ENCODE measurements at regions not wholly inside any gene's neighbourhood (a gene's known extent, or its start where the extent isn't known, plus 50 kb on each side); places are given as distances from the start of the nearest gene placed in this dataset.

DNA sequence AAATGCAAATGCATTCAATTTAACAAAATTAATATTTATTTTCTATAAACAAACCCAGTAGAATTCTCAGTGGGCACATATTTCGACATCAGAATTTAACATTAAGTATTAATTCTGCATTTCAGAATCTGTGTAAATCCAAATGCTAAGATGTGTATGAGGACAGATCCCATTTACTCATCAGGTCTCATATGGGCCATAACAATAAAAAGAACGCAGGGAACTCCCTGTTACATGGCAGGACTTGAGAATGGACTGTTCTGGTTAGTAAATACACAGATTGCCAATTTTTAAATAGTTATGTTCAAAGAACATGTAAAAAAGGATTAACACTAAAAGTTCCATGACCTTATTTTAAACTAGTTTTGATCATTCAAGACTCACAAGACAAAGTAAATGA, 104.0 kb downstream of the SLC30A10 start:
- H3K36me3 Mint-ChIP-seq (ENCODE audit: low read depth): no peaks in the 10 kb centered on the region
- ChIA-PET POLR2A (no interaction called here), CTCF (interaction anchor here (0.6 kb wide), 1 partner anchor 135 kb away, joined by 3 read pairs; no protein-coding TSS in a partner anchor)
- DNase-seq (no peak), ATAC-seq (no peak)
- H3K27me3 Mint-ChIP-seq: no peaks in the 10 kb centered on the region
- intact Hi-C loops (cut with DNase I, micrococcal nuclease): no loop called here
- no peaks in the 10 kb centered on the region for H3K4me1 Mint-ChIP-seq
- no peak overlapping the region for H3K27ac Mint-ChIP-seq
- no peak overlapping the region for H3K4me3 Mint-ChIP-seq
- no peaks in the 10 kb centered on the region for H3K9me3 Mint-ChIP-seq (ENCODE audit: low read depth)

DNA sequence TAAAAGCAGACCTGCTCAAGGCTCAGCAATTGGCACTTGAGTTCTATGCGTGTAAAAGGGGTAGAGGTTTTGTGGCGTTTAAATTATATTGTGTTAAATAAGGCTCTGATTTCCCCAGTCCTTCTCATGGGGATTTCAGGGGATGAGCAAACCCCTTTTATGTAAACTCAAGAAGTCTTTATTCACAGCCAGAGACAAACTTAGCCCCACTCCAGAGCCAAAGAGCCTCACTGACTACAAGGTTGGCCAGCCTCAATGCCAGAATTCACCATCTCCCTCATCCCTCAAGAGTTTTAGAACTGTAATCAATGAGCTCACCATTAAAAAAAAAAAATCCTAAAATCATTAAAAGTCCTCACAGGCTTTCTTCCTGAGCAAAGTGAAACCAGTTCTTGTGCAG, 107.8 kb downstream of the SLC30A10 start:
- H3K4me3 Mint-ChIP-seq: no peak overlapping the region
- ChIA-PET POLR2A (no interaction called here), CTCF (interaction anchor here (0.8 kb wide), 1 partner anchor 731 kb away, joined by 3 read pairs; no protein-coding TSS in a partner anchor)
- no peaks in the 10 kb centered on the region for H3K36me3 Mint-ChIP-seq (ENCODE audit: low read depth)
- ATAC-seq (no peak), DNase-seq (no peak)
- H3K27me3 Mint-ChIP-seq: no peaks in the 10 kb centered on the region
- H3K27ac Mint-ChIP-seq: no peak overlapping the region
- no peaks in the 10 kb centered on the region for H3K9me3 Mint-ChIP-seq (ENCODE audit: low read depth)
- no peaks in the 10 kb centered on the region for H3K4me1 Mint-ChIP-seq
- intact Hi-C loops (cut with DNase I, micrococcal nuclease): no loop called here

GRCh38 chr1:219817914-219818313, 110.4 kb downstream of the SLC30A10 start:
- POLR2A ChIA-PET: no interaction called here
- ATAC-seq (no peak), DNase-seq (no peak)
- Mint-ChIP-seq H3K4me3 (no peak overlapping the region), H3K36me3 (ENCODE audit: low read depth) (no peaks in the 10 kb centered on the region), H3K4me1 (no peaks in the 10 kb centered on the region), H3K27ac (no peak overlapping the region), H3K27me3 (peaks cover 7% of the 10 kb centered on the region), H3K9me3 (ENCODE audit: low read depth) (no peaks in the 10 kb centered on the region)
- CTCF ChIA-PET: interaction anchor here (1.0 kb wide), 1 partner anchor 32 kb away, joined by 3 read pairs; no protein-coding TSS in a partner anchor
- intact Hi-C loops (cut with DNase I, micrococcal nuclease): loop anchor here (10.0 kb wide), 2 partner anchors 153 to 613 kb away; no protein-coding TSS in a partner anchor

GRCh38 chr1:219813294-219813693, 115.1 kb downstream of the SLC30A10 start:
- ATAC-seq: no peak
- intact Hi-C loops (cut with DNase I, micrococcal nuclease): loop anchor here (5.0 to 10.0 kb wide), 3 partner anchors 148 to 1481 kb away; no protein-coding TSS in a partner anchor
- no peak for DNase-seq
- Mint-ChIP-seq H3K4me3 (no peak overlapping the region), H3K27me3 (peaks cover 9% of the 10 kb centered on the region), H3K27ac (no peak overlapping the region), H3K36me3 (ENCODE audit: low read depth) (no peaks in the 10 kb centered on the region), H3K9me3 (ENCODE audit: low read depth) (no peaks in the 10 kb centered on the region), H3K4me1 (no peaks in the 10 kb centered on the region)
- CTCF ChIA-PET: interaction anchor here (0.9 to 1.2 kb wide), 6 partner anchors 8 to 1484 kb away, joined by 3 to 4 read pairs (median 3); no protein-coding TSS in a partner anchor
- POLR2A ChIA-PET: no interaction called here

GRCh38 chr1:219812491-219813203, 115.7 kb downstream of the SLC30A10 start:
- H3K27me3 Mint-ChIP-seq: peaks cover 9% of the 10 kb centered on the region
- ATAC-seq (peak; percentile 55), DNase-seq (peak; percentile 14)
- intact Hi-C loops (cut with DNase I, micrococcal nuclease): loop anchor here (5.0 to 10.0 kb wide), 3 partner anchors 148 to 1480 kb away; no protein-coding TSS in a partner anchor
- H3K36me3 Mint-ChIP-seq (ENCODE audit: low read depth): no peaks in the 10 kb centered on the region
- H3K27ac Mint-ChIP-seq: no peak overlapping the region
- H3K9me3 Mint-ChIP-seq (ENCODE audit: low read depth): no peaks in the 10 kb centered on the region
- ChIA-PET POLR2A (no interaction called here), CTCF (interaction anchor here (0.9 to 1.2 kb wide), 6 partner anchors 9 to 1483 kb away, joined by 3 to 4 read pairs (median 3); no protein-coding TSS in a partner anchor)
- H3K4me3 Mint-ChIP-seq: no peak overlapping the region
- no peaks in the 10 kb centered on the region for H3K4me1 Mint-ChIP-seq

GRCh38 chr1:219812086-219812485, 116.3 kb downstream of the SLC30A10 start:
- Mint-ChIP-seq H3K27me3 (peaks cover 9% of the 10 kb centered on the region), H3K27ac (no peak overlapping the region), H3K4me3 (no peak overlapping the region), H3K4me1 (no peaks in the 10 kb centered on the region), H3K9me3 (ENCODE audit: low read depth) (no peaks in the 10 kb centered on the region), H3K36me3 (ENCODE audit: low read depth) (no peaks in the 10 kb centered on the region)
- DNase-seq: no peak
- CTCF ChIA-PET: interaction anchor here (1.2 kb wide), 1 partner anchor 399 kb away, joined by 4 read pairs; no protein-coding TSS in a partner anchor
- intact Hi-C loops (cut with DNase I, micrococcal nuclease): loop anchor here (5.0 to 10.0 kb wide), 3 partner anchors 147 to 1480 kb away; no protein-coding TSS in a partner anchor
- POLR2A ChIA-PET: no interaction called here
- ATAC-seq: no peak

- Mint-ChIP-seq H3K4me1 (no peaks in the 10 kb centered on the region), H3K36me3 (ENCODE audit: low read depth) (no peaks in the 10 kb centered on the region), H3K27me3 (peaks cover 13% of the 10 kb centered on the region), H3K4me3 (no peak overlapping the region), H3K9me3 (ENCODE audit: low read depth) (no peaks in the 10 kb centered on the region), H3K27ac (no peak overlapping the region)
- ChIA-PET POLR2A (no interaction called here), CTCF (no interaction called here)
- intact Hi-C loops (cut with DNase I, micrococcal nuclease): loop anchor here (5.0 to 10.0 kb wide), 3 partner anchors 146 to 1478 kb away; no protein-coding TSS in a partner anchor
- no peak for ATAC-seq
- no peak for DNase-seq
These were observed 117.9 kb downstream of the SLC30A10 start for GRCh38 chr1:219810451-219810850.

GRCh38 chr1:219808790-219809189, 119.6 kb downstream of the SLC30A10 start:
- intact Hi-C loops (cut with DNase I, micrococcal nuclease): no loop called here
- no peak for DNase-seq
- no peak for ATAC-seq
- no peaks in the 10 kb centered on the region for H3K9me3 Mint-ChIP-seq (ENCODE audit: low read depth)
- H3K27ac Mint-ChIP-seq: no peak overlapping the region
- H3K27me3 Mint-ChIP-seq: peaks cover 10% of the 10 kb centered on the region
- H3K4me1 Mint-ChIP-seq: no peaks in the 10 kb centered on the region
- ChIA-PET CTCF (interaction anchor here (1.4 kb wide), 1 partner anchor 148 kb away, joined by 5 read pairs; no protein-coding TSS in a partner anchor), POLR2A (no interaction called here)
- no peaks in the 10 kb centered on the region for H3K36me3 Mint-ChIP-seq (ENCODE audit: low read depth)
- no peak overlapping the region for H3K4me3 Mint-ChIP-seq

DNA sequence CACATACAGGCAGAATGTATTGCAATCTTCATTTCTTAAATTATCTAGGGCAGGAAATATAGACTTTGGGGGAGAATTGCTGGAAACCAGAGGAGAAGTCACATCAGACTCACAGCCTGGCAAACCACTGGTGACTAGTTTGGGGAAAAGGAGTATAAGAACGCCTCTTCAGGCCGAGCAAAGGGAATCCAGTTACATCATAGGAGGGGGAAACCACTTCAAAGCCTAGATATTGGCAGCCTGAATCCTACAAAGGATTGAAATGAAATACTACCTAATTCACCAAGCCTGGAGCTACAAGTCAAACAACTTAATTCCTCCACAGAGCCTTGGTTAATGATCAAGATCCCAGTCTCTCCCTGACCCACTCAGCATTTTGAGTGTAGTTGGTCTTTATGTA, 121.7 kb downstream of the SLC30A10 start:
- H3K4me3 Mint-ChIP-seq: no peak overlapping the region
- ATAC-seq: no peak
- ChIA-PET POLR2A (no interaction called here), CTCF (no interaction called here)
- peaks cover 7% of the 10 kb centered on the region for H3K27me3 Mint-ChIP-seq
- H3K9me3 Mint-ChIP-seq (ENCODE audit: low read depth): no peaks in the 10 kb centered on the region
- no peaks in the 10 kb centered on the region for H3K4me1 Mint-ChIP-seq
- no peak overlapping the region for H3K27ac Mint-ChIP-seq
- no peaks in the 10 kb centered on the region for H3K36me3 Mint-ChIP-seq (ENCODE audit: low read depth)
- intact Hi-C loops (cut with DNase I, micrococcal nuclease): no loop called here
- no peak for DNase-seq

- Mint-ChIP-seq H3K27me3 (peaks cover 7% of the 10 kb centered on the region), H3K27ac (no peak overlapping the region), H3K4me3 (no peak overlapping the region), H3K36me3 (ENCODE audit: low read depth) (no peaks in the 10 kb centered on the region), H3K9me3 (ENCODE audit: low read depth) (no peaks in the 10 kb centered on the region), H3K4me1 (no peaks in the 10 kb centered on the region)
- ATAC-seq (no peak), DNase-seq (no peak)
- POLR2A ChIA-PET: no interaction called here
- CTCF ChIA-PET: no interaction called here
- intact Hi-C loops (cut with DNase I, micrococcal nuclease): no loop called here
These were observed 122.3 kb downstream of the SLC30A10 start for GRCh38 chr1:219806020-219806419.

GRCh38 chr1:219805191-219805590, 123.2 kb downstream of the SLC30A10 start:
- no peak for ATAC-seq
- intact Hi-C loops (cut with DNase I, micrococcal nuclease): no loop called here
- ChIA-PET POLR2A (no interaction called here), CTCF (no interaction called here)
- no peak for DNase-seq
- Mint-ChIP-seq H3K4me3 (no peak overlapping the region), H3K27ac (no peak overlapping the region), H3K27me3 (peaks cover 7% of the 10 kb centered on the region), H3K9me3 (ENCODE audit: low read depth) (no peaks in the 10 kb centered on the region), H3K36me3 (ENCODE audit: low read depth) (no peaks in the 10 kb centered on the region), H3K4me1 (no peaks in the 10 kb centered on the region)

GRCh38 chr1:219801156-219801820, 127.1 kb downstream of the SLC30A10 start:
- H3K9me3 Mint-ChIP-seq (ENCODE audit: low read depth): no peaks in the 10 kb centered on the region
- CTCF ChIA-PET: no interaction called here
- intact Hi-C loops (cut with DNase I, micrococcal nuclease): no loop called here
- H3K27me3 Mint-ChIP-seq: peaks cover 2% of the 10 kb centered on the region
- H3K4me3 Mint-ChIP-seq: no peak overlapping the region
- H3K36me3 Mint-ChIP-seq (ENCODE audit: low read depth): no peaks in the 10 kb centered on the region
- no peak for DNase-seq
- peaks cover 5% of the 10 kb centered on the region for H3K4me1 Mint-ChIP-seq
- POLR2A ChIA-PET: interaction anchor here (0.6 kb wide), 1 partner anchor 23 kb away, joined by 4 read pairs; no protein-coding TSS in a partner anchor
- no peak for ATAC-seq
- H3K27ac Mint-ChIP-seq: no peak overlapping the region

All from activated CD4-positive, alpha-beta T cell treated with anti-CD3 and anti-CD28 coated beads for 36 hours (primary cell).